HCT116 (cell line): ENCODE measurements at regions not wholly inside any gene's neighbourhood (a gene's known extent, or its start where the extent isn't known, plus 50 kb on each side); places are given as distances from the start of the nearest gene placed in this dataset.

ENCODE experiments used
- ATAC-seq: fragments of 200-7000 bp; cut with Tn5 transposase; 2 replicates; pipeline ENCODE4 v1.9.1; 2020; ENCODE audit warnings: mild to moderate bottlenecking, moderate library complexity
- BruUV-seq: library from RNA; stranded (reverse); fragments of 400-500 nt; replicated peaks from 2 replicates; lab custom pipeline; 2021; lab: Mats Ljungman, UMichigan
- CTCF ChIA-PET: fragments of 300-600 bp; sonication (Branson Sonifier 250); formaldehyde crosslinking; loops from one replicate; lab custom pipeline; 2021; ENCODE audit warnings: antibody characterized with exemption; lab: Charles Lee
- POLR2A ChIA-PET: fragments of 300-600, 350-600 bp; sonication (Branson Sonifier 250); formaldehyde crosslinking; loops from one replicate; lab custom pipeline; 2021; ENCODE audit warnings: antibody characterized with exemption; lab: Charles Lee
- RAD21 ChIA-PET, 2 experiments: fragments of 300-600 bp; sonication (Branson Sonifier 250); formaldehyde crosslinking; loops; one replicate each; lab custom pipeline; 2023; ENCODE audit warnings: low total read pairs in 2 of 2; ENCODE audit not compliant: uncharacterized antibody in 2 of 2, unreplicated experiment in 2 of 2, low non-redundant PET in 1 of 2; lab: Charles Lee
- DNase-seq: peaks from one replicate; pipeline ENCODE4 v3.0.0-alpha.2; 2010; ENCODE audit warnings: low read depth, low spot score
- H2AFZ ChIP-seq: fragments of 200-600 bp; shearing (Covaris generic), sonication (generic); 2 replicates; pipeline ENCODE4 v1.6.1; 2017; ENCODE audit warnings: low read depth, mixed run types, mixed read lengths, antibody characterized with exemption, low read length; ENCODE audit not compliant: poor library complexity, severe bottlenecking
- H3K27ac ChIP-seq: 2 replicates; pipeline ENCODE4 v1.5.1; 2012; ENCODE audit warnings: low read depth, low read length
- H3K27me3 ChIP-seq: fragments of 200-600 bp; sonication (generic); 2 replicates; pipeline ENCODE4 v1.6.1; 2016; ENCODE audit warnings: mixed run types, low read length, mixed read lengths; ENCODE audit not compliant: insufficient read depth
- H3K36me3 ChIP-seq, 2 experiments: fragments of 200-500 bp in 1 of 2; fragments of 200-600 bp in 1 of 2; sonication (Bioruptor generic) in 1 of 2; sonication (generic) in 1 of 2; 2 replicates each; pipeline versions ENCODE4 v1.5.1 to v1.6.1; 2014 to 2016; ENCODE audit warnings: low read length in 2 of 2, inconsistent platforms in 1 of 2, mixed read lengths in 1 of 2, mixed run types in 1 of 2; ENCODE audit not compliant: insufficient read depth in 2 of 2, control insufficient read depth in 1 of 2
- H3K4me1 ChIP-seq, 2 experiments: fragments of 200-600 bp in 1 of 2; sonication (generic) in 1 of 2; 2 replicates each; pipeline versions ENCODE4 v1.5.1 to v1.6.1; 2012 to 2017; ENCODE audit warnings: low read length in 2 of 2, inconsistent platforms in 1 of 2, mild to moderate bottlenecking in 1 of 2, mixed read lengths in 1 of 2, mixed run types in 1 of 2, moderate library complexity in 1 of 2; ENCODE audit not compliant: insufficient read depth in 2 of 2, control insufficient read depth in 1 of 2
- H3K4me2 ChIP-seq: fragments of 200-600 bp; sonication (generic); 2 replicates; pipeline ENCODE4 v1.6.1; 2017; ENCODE audit warnings: mixed run types, low read length, mixed read lengths
- H3K4me3 ChIP-seq, 2 experiments: fragments of 200-600 bp in 1 of 2; sonication (generic) in 1 of 2; replicated peaks in 1 of 2; 2 replicates each; pipeline ENCODE4 v1.5.1; 2011 to 2016; ENCODE audit warnings: low read length in 2 of 2, control low read depth in 1 of 2, low read depth in 1 of 2, mild to moderate bottlenecking in 1 of 2, mixed read lengths in 1 of 2, mixed run types in 1 of 2
- H3K79me2 ChIP-seq: fragments of 200-600 bp; sonication (generic); 2 replicates; pipeline ENCODE4 v1.6.1; 2017; ENCODE audit warnings: mild to moderate bottlenecking, mixed run types, low read length, moderate library complexity, mixed read lengths; ENCODE audit not compliant: insufficient read depth
- H3K9ac ChIP-seq: fragments of 200-600 bp; sonication (generic); 2 replicates; pipeline ENCODE4 v1.6.1; 2016; ENCODE audit warnings: low read length, mixed read lengths
- H3K9me2 ChIP-seq: fragments of 200-600 bp; sonication (generic), shearing (Covaris generic); 2 replicates; pipeline ENCODE4 v1.6.1; 2017; ENCODE audit warnings: mixed run types, mild to moderate bottlenecking, moderate library complexity; ENCODE audit not compliant: insufficient read depth
- H3K9me3 ChIP-seq, 2 experiments: fragments of 200-500 bp in 1 of 2; fragments of 200-600 bp in 1 of 2; sonication (Bioruptor generic) in 1 of 2; sonication (generic) in 1 of 2; 2 replicates each; pipeline ENCODE4 v1.6.1; 2014 to 2017; ENCODE audit warnings: low read length in 2 of 2, mixed read lengths in 2 of 2, inconsistent platforms in 1 of 2, low read depth in 1 of 2, mild to moderate bottlenecking in 1 of 2, mixed run types in 1 of 2, moderate library complexity in 1 of 2; ENCODE audit not compliant: control insufficient read depth in 1 of 2, insufficient read depth in 1 of 2
- H4K20me1 ChIP-seq: fragments of 200-600 bp; sonication (generic), shearing (Covaris generic); 2 replicates; pipeline ENCODE4 v1.6.1; 2017; ENCODE audit warnings: mixed run types, mild to moderate bottlenecking, moderate library complexity; ENCODE audit not compliant: insufficient read depth
- ATF3 ChIP-seq: IDR thresholded peaks from 2 replicates; pipeline ENCODE4 v1.6.1; 2012
- CEBPB ChIP-seq: IDR thresholded peaks from 2 replicates; pipeline ENCODE4 v1.6.1; 2012; ENCODE audit warnings: low read depth
- ELF1 ChIP-seq: IDR thresholded peaks from 2 replicates; pipeline ENCODE4 v1.6.1; 2012; ENCODE audit warnings: low read depth, borderline replicate concordance
- EZH2phosphoT487 ChIP-seq: fragments of 200-600 bp; IDR thresholded peaks from 2 replicates; pipeline ENCODE4 v1.6.1; 2018; ENCODE audit warnings: antibody characterized with exemption, borderline replicate concordance
- FOSL1 ChIP-seq: IDR thresholded peaks from 2 replicates; pipeline ENCODE4 v1.6.1; 2012; ENCODE audit warnings: low read depth
- POLR2A ChIP-seq: IDR thresholded peaks from 2 replicates; pipeline ENCODE4 v1.7.0; 2011; ENCODE audit warnings: borderline replicate concordance; ENCODE audit not compliant: insufficient read depth, insufficient read length; ENCODE audit errors: extremely low read depth
- SIN3A ChIP-seq: IDR thresholded peaks from 2 replicates; pipeline ENCODE4 v1.6.1; 2012; ENCODE audit warnings: low read depth
- SRF ChIP-seq: IDR thresholded peaks from 2 replicates; pipeline ENCODE4 v1.6.1; 2012; ENCODE audit warnings: low read depth
- YY1 ChIP-seq: IDR thresholded peaks from 2 replicates; pipeline ENCODE4 v1.6.1; 2011; ENCODE audit warnings: low read length, low read depth, moderate library complexity, mild to moderate bottlenecking; ENCODE audit not compliant: insufficient replicate concordance; ENCODE audit errors: extremely low read depth
- ZFX ChIP-seq: fragments of 450-650 bp; IDR thresholded peaks from 2 replicates; pipeline ENCODE4 v1.6.1; 2017
- ZNF274 ChIP-seq: fragments of 200-500 bp; sonication (Bioruptor generic); IDR thresholded peaks from 2 replicates; pipeline ENCODE4 v1.6.1; 2014; ENCODE audit warnings: mild to moderate bottlenecking, low read depth, low read length, inconsistent platforms
- intact Hi-C: fragments of 100-400 bp; cut with micrococcal nuclease; formaldehyde crosslinking; loops from 2 replicates; pipeline ENCODE4 v1.10.0; 2022
- TF ChIP-seq, protein P1 (sequence below): IDR thresholded peaks from 2 replicates; pipeline ENCODE4 v1.6.1; 2012
- TF ChIP-seq, protein P2 (sequence below): IDR thresholded peaks from 2 replicates; pipeline ENCODE4 v1.6.1; 2011; ENCODE audit warnings: mild to moderate bottlenecking, low read length, moderate library complexity; ENCODE audit not compliant: insufficient replicate concordance; ENCODE audit errors: extremely low read depth
- TF ChIP-seq, protein P3 (sequence below): IDR thresholded peaks from 2 replicates; pipeline ENCODE4 v1.6.1; 2012; ENCODE audit warnings: low read depth

DNA sequence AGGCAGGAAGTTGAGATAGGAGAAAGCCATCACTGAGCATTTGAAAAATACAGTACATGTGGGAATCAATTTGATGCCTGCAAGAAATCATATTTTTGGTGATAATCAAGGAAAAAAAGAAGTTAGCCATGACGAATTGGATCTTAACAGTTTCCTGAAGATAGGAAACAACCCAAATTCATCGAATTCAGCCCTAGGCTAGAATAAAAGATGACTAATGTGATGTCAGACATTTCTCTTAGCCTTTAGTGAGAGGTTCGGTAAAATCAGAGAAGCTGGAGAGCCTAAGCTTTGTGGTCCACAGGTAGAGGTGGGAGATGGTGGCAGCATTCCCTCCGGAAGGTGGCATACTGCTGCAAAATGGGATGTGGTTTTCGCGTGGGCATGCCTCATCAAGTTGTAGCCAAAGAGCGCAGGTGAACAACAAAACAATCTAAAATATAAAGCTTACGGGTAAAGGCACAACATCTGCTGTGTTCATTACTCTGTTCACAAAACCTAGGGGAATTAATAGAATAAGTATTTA is 144.1 kb upstream of the ALCAM start:
- Histone ChIP-seq H4K20me1 (no peaks in the 10 kb centered on the region), H3K79me2 (no peaks in the 10 kb centered on the region), H3K9ac (no peak overlapping the region), H3K4me1 (no peaks in the 10 kb centered on the region), H2AFZ (no peak overlapping the region), H3K27me3 (no peaks in the 10 kb centered on the region), H3K27ac (no peak overlapping the region), H3K4me3 (no peak overlapping the region), H3K36me3 (no peaks in the 10 kb centered on the region), H3K9me3 (no peaks in the 10 kb centered on the region), H3K9me2 (no peaks in the 10 kb centered on the region), H3K4me2 (no peak overlapping the region)
- TF ChIP-seq SIN3A (no peak), SRF (no peak), YY1 (no peak), ELF1 (no peak), FOSL1 (no peak), ZFX (no peak)
- TF ChIP-seq, protein P1, sequence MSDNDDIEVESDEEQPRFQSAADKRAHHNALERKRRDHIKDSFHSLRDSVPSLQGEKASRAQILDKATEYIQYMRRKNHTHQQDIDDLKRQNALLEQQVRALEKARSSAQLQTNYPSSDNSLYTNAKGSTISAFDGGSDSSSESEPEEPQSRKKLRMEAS: no peak
- TF ChIP-seq, protein P2, sequence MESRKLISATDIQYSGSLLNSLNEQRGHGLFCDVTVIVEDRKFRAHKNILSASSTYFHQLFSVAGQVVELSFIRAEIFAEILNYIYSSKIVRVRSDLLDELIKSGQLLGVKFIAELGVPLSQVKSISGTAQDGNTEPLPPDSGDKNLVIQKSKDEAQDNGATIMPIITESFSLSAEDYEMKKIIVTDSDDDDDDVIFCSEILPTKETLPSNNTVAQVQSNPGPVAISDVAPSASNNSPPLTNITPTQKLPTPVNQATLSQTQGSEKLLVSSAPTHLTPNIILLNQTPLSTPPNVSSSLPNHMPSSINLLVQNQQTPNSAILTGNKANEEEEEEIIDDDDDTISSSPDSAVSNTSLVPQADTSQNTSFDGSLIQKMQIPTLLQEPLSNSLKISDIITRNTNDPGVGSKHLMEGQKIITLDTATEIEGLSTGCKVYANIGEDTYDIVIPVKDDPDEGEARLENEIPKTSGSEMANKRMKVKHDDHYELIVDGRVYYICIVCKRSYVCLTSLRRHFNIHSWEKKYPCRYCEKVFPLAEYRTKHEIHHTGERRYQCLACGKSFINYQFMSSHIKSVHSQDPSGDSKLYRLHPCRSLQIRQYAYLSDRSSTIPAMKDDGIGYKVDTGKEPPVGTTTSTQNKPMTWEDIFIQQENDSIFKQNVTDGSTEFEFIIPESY: no peak
- intact Hi-C loops: no loop called here
- BruUV-seq: no TSS peak
- ATAC-seq: no peak
- POLR2A ChIA-PET: no interaction called here
- RAD21 ChIA-PET: no interaction called here
- CTCF ChIA-PET: no interaction called here
- no peak for DNase-seq

- no peaks in the 10 kb centered on the region for H3K27me3 ChIP-seq
- ChIA-PET RAD21 (no interaction called here), POLR2A (no interaction called here), CTCF (no interaction called here)
- H3K4me3 ChIP-seq: no peak overlapping the region
- H3K4me2 ChIP-seq: no peak overlapping the region
- H2AFZ ChIP-seq: no peak overlapping the region
- no peak overlapping the region for H3K9ac ChIP-seq
- no peaks in the 10 kb centered on the region for H3K79me2 ChIP-seq
- no peaks in the 10 kb centered on the region for H3K36me3 ChIP-seq
- no peak overlapping the region for H3K27ac ChIP-seq
- H4K20me1 ChIP-seq: no peaks in the 10 kb centered on the region
- ATAC-seq (no peak), DNase-seq (no peak)
- no peaks in the 10 kb centered on the region for H3K4me1 ChIP-seq
- no peaks in the 10 kb centered on the region for H3K9me2 ChIP-seq
- BruUV-seq: no TSS peak
- intact Hi-C loops: no loop called here
- H3K9me3 ChIP-seq: no peaks in the 10 kb centered on the region
- TF ChIP-seq ATF3: no peak
- no peak for TF ChIP-seq YY1
- TF ChIP-seq, protein P3, sequence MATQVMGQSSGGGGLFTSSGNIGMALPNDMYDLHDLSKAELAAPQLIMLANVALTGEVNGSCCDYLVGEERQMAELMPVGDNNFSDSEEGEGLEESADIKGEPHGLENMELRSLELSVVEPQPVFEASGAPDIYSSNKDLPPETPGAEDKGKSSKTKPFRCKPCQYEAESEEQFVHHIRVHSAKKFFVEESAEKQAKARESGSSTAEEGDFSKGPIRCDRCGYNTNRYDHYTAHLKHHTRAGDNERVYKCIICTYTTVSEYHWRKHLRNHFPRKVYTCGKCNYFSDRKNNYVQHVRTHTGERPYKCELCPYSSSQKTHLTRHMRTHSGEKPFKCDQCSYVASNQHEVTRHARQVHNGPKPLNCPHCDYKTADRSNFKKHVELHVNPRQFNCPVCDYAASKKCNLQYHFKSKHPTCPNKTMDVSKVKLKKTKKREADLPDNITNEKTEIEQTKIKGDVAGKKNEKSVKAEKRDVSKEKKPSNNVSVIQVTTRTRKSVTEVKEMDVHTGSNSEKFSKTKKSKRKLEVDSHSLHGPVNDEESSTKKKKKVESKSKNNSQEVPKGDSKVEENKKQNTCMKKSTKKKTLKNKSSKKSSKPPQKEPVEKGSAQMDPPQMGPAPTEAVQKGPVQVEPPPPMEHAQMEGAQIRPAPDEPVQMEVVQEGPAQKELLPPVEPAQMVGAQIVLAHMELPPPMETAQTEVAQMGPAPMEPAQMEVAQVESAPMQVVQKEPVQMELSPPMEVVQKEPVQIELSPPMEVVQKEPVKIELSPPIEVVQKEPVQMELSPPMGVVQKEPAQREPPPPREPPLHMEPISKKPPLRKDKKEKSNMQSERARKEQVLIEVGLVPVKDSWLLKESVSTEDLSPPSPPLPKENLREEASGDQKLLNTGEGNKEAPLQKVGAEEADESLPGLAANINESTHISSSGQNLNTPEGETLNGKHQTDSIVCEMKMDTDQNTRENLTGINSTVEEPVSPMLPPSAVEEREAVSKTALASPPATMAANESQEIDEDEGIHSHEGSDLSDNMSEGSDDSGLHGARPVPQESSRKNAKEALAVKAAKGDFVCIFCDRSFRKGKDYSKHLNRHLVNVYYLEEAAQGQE: no peak
- no peak for TF ChIP-seq EZH2phosphoT487
- TF ChIP-seq CEBPB: no peak
- no peak for TF ChIP-seq POLR2A
- no peak for TF ChIP-seq SRF
- TF ChIP-seq SIN3A: no peak
- TF ChIP-seq ELF1: no peak
- TF ChIP-seq ZNF274: no peak
- no peak for TF ChIP-seq FOSL1
Observed at GRCh38 chr3:105223815-105224214, 142.9 kb upstream of the ALCAM start.
